ENCODE measurements at regions not wholly inside any gene's neighbourhood (a gene's known extent, or its start where the extent isn't known, plus 50 kb on each side); places are given as distances from the start of the nearest gene placed in this dataset.
A peak's percentile ranks its signal among the peaks of the same experiment; 100 is the strongest.
"Not testable (repeated sequence)": the region's sequence is repeated elsewhere in the genome, so short reads cannot be mapped to it uniquely, and the experiment has no call there.

DNA sequence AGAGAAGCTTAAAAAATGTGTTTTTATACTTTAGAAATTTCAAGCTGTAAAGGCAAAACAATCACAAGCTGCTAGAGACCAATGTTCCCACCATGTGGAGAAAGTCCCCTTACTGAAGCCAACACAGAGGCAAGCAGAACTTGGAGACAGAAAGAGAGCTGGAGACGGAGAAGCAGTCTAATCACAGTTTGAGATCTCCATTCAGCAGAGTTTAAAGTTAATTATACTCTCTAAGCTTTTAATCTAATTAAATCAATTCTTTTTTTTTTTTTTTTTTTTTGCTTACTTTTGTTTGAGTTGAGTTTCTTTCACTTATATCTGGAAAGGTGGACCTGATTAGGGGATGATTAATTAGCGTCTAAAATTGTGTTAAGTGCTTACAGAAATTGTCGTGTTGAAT, 1534.3 kb downstream of the MAT2B start:
- DNase-seq = no peak

DNA sequence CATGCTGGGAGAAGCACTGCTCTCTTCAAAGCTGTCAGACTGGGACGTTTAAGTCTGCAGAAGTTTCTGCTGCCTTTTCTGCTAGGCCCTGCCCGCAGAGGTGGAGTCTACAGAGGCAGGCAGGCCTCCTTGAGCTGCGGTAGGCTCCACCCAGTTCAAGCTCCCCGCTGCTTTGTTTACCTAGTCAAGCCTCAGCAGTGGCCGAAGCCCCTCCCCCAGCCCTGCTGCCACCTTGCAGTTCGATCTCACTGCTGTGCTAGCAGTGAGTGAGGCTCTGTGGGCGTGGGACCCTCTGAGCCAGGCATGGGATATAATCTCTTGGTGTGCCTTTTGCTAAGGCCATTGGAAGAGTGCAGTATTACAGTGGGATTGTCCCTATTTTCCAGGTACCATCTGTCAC, 1540.5 kb downstream of the MAT2B start:
- DNase-seq = not testable (repeated sequence)

DNA sequence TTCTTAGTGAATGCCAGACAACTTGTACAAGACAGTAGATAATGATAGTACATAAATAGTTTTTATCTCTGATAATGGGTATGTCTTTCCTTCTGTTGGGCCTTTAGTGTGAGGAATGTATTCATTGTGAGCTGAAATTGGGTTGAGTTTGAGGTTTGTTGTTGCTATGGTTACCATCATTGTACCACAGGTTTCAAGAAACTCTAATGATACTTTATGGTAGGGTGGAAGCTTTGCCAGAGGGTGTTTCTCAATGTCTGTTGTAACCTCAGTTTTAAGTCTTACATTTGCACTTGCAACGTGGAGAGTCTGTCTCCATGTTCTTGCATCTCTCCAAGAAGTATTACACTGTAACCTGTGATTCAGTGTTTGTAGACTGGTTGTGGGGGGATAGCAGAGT, 1550.1 kb downstream of the MAT2B start:
- DNase-seq = no peak

DNA sequence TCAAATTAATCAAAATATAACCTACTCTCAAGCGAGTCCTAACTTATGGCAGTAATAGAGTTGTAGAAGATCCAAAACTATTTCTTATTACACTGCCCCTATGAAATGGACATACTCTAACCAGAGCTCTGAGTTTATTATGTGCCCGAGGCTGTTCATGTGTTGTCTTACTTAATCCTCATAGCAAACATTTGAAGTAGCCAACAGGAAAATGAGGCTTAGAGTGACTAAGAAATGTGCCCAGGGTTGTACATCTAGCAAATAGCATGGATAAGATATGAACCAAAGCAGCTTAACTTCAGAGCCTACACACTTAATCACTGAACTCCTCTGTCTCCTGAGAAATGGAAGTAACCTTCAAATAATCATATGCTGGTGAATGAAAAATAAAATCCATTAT, 1551.7 kb downstream of the MAT2B start:
- DNase-seq = no peak

DNA sequence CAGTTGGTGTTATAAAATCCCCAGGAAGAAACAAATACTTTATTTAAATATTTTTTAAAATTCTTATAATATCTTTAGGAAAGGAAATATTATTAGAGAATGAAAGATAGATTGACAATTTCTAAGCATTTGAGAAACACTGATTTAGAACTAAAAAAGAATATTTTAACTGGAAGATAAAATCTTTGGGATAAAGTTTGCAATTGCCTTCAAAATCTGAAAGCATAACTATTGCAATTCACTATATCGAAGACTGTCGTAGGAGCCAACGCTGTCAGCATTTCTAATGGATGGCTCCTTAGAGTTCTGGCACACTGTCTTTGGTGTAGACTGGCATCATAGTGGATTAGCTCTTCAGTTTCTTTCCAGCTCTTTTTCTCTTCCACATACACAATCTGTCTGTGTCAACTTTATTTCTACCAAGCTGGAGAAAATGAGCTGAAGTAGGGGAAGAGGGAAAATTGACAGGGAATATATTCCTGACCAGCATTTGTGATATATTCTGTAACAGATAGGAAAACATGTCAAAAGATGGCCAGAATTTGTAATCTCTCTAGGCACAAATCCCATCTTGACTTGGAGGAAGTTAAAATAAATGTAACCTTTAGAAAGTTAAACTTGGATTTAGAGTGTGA, 1561.4 kb downstream of the MAT2B start:
- DNase-seq = no peak

DNA sequence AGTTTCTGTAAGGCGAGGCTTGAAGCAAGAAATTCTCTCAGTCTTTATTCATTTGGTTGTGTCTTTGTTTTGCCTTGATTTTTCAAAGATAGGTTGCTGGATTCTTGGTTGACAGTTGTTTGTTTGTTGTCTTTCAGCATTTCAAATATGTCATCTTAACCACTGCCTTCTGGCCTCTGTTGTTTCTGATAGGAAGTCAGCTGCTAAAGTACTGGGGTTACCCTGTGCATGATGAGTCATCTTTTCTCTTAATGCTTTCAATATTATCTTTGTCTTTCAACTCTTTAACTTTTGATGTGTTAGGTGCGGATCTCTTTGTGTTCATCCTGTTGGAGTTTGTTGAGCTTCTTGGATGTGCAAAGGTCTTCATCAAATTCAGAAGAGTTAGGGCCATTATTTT, 1571.3 kb downstream of the MAT2B start:
- DNase-seq = no peak

DNA sequence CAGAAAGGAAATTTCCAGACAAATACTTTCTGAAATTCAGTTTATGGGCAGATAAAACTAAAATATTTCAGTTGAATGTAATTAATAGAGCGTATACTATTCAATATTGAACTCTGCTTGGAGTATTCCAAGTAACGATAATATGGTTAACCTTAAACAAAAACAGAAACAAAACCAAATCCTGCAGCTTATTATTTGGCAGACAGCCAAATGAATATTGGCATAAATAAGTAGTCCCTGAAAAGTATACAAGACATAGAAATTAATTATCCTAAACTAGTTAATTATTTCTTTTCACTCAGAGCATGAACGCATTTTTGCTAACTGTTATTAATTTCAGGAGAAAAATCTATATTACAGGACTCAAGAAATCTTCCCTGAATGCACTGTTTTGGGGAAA, 1574.0 kb downstream of the MAT2B start:
- no peak for DNase-seq

DNA sequence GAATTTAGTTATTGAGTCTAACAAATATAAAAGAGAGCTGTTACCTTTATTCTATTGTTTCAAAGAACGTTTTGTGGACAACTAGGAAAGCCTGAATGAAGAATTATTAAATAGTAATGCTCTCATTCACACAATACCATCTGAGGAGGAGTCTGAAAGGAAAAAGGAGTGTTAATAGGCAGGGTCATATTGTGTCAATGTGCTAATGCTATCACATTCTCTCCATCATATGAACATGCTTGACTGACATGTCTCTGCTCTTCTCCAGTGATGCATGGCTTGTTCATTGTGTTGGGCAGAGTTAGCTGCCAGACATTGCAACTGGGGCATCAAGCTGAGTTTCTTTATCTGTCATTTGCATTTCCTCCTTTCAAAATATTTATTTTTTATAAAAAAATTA, 1578.0 kb downstream of the MAT2B start:
- DNase-seq = no peak

DNA sequence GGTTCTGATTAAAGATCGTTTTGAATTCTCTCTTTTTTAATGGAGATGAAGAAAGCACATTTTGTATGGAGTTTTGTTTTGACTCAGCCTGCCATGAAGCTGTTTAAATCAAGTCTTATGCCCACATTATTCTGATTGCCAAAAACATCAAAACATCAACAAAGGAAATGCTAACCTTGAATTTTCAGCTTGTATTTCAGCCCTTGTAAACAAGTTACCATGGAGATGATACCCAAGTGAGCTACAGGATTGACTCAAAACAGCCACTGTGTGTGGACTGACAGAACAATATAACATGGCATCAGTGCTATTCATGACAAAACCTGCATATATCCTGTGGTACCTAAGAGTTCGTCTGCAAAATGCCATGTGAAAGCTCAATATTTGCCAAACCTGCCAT, 1581.0 kb downstream of the MAT2B start:
- DNase-seq = no peak

DNA sequence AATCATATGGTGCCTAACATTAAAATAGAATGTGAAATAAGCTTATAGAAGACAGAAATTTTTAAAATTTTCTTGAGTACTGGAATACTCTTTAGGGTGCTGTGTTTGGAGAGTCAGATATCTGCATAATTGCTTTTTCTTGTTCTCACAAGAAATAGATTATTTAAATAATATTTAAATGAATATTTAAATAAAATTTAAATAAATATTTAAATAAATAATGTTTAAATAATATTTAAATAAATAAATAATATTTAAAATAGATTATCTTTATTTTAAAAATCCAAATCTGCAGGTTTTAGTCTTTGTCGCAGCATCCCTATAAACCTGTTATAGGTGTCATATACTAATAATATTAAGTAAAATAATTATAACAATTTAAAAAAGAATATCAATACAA, 1589.4 kb downstream of the MAT2B start:
- no peak for DNase-seq

DNA sequence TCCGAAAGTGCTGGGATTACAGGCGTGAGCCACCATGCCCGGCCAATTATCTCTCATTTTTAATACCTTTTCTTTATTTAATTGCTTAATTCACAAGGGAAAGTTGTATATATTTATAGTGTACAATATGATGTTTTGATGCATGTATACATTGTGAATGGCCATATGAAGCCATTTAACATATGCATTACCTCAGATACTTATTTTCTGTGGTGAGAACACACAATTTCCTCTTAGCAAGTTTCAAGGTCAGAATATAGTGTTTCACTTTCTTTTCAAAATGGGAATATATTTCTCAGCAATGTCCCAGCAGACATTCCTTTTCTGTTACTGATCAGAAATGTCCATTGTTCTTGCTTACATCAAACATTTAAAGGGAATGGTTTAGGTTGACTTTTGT, 1596.3 kb downstream of the MAT2B start:
- DNase-seq = no peak

DNA sequence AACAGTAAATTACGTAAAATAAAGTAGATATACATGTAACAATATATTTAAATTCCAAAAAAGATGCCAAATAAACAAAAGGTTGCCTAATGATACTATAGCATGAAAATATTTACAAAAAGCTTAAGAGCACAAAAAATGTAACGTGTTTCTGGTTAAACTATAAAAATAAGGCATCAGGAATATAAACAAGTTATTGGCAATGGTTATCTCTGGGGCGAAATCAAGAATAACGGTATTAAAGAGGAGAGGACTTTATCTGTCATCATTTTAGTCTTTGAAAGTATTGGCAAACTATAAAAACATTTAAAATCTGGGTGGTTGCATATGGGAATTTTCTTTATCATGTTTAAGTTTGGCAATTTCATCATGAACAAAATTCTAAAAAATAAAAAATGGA, 1599.2 kb downstream of the MAT2B start:
- no peak for DNase-seq

DNA sequence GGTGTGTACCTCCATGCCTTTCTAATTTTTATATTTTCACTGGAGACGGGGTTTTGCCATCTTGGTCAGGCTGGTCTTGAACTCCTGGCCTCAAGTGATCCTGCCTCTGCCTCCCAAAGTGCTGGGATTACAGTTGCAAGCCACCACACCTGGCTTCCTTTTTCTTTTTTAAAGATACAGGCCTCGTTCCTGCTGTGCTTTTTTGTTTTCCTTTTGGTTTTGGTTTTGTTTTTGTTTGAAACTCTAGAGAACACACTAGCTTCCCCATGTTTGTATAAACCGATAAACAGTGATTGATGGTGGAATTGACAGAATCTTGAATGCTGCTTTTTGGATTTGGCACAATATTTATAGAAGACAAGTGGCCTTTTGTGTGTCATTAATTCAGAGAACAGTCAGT, 1603.4 kb downstream of the MAT2B start:
- DNase-seq = no peak

DNA sequence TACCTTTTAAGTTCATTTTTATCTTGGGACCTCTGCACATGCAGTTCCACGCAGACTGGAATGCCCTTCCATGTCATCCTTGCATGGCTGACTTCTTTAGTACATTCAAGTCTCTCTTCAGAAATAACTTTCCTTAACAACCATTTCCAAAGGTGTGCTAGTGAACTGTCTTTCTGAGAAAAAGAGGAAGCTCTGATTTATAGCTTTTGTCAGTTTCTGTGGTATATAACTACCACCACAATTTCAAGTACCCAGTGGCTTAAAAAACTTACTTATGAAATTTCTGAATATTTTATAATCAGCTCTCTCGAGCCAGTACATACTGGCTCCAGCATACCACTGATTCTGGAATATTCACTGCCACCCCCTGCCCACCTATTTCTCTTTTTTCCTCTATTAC, 1613.8 kb downstream of the MAT2B start:
- DNase-seq = peak; percentile 21

DNA sequence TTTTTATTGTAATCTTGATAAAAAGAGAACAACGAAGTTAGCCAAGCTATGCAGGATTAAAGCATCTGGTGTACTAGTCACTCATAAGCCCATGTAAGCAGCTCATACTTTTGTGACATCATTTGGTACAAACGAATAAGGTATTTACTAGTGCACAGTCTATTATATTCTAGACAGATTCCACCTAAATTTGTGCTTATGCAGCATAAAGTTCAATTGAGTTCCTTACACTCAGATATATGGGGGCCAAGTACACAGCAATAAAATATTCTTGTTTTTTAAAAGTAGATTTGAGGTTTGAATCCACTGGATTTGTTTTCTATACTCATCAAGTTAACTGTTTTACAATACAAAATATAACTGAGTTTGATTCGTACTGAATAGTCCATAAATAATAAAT, 1621.2 kb downstream of the MAT2B start:
- DNase-seq = no peak

DNA sequence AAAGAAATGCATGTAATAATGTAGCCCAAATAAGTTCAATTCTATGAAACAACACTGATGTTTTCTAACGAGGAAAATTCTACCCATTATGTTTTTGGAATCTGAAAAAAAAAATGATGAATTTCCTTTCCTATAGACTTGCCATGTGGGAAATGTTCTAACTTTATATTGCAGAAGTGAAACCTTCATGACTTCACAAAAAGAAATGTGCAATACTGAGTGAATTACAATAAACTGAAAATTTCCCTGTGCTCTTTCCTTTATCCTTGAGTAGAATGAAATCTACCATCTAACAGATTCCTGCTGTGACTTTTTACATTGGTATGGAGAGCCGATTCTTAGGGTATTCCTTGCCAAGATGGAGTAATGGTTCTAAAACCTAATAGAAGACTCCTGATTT, 1622.5 kb downstream of the MAT2B start:
- no peak for DNase-seq

DNA sequence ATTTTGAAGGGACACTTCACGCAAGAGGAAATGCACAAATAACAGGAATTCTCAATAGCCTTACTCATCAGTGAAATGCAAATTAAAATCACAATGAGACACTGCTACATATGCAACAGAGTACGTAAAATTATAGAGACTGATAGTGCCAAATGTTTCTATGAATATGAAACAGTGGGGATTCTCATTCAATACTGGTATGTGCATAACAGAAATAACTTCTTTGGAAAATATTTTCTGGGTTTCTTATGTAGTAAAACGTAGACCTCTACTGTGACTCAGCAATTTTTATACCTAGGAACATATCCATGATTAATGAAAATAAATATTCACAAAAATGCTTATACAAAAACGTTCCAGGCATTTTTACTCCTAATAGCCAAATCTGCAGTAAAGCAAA, 1625.2 kb downstream of the MAT2B start:
- DNase-seq = no peak

DNA sequence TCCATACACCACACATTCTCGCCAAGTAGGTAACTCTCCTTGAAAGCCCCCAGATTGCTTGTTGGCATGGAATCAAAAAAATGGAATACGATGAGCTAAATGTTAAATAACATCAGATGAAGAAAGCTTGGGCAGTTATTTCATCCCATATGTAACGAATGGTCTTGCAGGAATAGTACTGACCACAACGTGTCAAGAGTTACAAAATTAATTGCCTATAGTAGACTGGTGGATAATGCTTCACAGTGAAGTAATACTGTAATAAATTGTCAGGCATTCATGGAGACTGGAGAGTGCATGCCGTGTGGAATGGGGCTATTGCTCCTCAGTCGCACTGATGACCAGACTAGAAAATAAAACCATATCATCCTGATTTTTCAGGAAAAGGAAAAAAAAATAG, 1628.7 kb downstream of the MAT2B start:
- DNase-seq = no peak

DNA sequence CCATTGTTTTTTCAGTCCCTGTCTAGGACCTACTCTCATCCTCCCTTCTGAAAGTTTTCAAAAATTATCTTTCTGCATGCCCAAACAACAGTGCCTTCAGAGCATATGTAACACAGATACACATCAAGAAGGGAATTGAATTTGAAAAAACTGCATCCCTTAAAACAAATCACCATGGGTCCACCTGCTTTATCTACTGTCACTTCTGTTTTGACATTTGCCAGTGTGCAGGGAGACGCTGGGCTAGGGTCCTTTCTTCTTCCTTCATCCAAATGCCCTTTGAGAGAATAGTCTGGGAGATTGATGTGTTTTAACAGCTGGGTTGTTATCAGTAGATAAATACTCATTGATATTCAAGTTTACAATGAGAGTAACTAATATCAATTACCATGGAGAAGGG, 1630.1 kb downstream of the MAT2B start:
- DNase-seq = no peak

DNA sequence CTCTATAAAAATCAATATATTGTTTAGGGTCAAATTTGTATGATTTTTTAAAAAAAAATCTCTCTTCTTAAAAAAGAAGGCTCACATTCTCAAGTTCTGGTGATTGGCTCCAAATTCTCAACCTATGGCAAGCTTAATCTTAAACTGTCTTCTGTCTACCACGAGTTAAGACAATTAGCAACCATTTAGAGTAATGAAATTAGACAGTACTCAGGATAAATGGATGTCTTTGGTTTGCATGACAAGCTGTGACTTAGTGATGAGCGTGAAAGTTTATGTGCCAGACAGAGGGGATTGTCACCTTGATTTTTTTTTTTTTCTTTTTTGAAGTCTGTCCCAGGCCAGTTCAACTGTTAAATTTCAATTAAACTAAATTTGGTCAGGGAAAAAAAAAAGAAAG, 1632.3 kb downstream of the MAT2B start:
- DNase-seq = no peak

DNA sequence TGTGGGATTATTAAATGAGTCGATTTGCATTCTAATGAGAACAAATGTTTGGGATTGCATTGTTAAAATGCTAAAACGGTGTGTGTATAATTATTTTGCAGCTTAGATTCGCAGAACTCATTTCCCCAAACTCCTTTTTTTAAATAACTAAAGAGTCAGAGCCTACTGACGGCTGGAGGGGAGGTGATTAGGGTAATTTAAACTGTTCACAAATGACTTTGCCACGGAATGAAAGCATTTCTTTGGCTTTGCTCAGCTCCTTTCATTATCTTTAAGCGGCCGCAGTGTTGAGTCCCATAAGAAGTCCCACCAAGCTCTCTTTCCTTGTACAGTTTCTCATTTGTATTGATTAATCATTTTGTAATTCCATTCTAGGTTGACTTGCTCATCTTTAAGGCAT, 1632.8 kb downstream of the MAT2B start:
- DNase-seq = no peak

DNA sequence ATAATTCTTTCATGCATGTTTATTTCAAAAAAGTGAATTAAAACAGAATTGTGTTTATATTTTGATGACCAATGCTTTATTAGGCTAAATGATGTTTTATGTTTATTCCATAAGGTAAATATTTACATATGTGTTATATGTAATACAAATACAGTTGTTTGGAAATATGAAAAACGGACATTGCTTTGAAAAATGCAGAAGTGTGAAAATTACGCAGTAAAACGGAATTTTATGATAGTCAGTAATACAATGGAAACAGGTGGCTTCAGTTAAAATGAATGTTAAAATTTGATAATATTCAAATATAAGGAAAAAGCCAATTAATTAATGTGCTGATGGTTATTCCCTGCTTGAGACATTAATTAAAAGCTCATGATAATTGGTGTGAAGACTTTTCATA, 1633.8 kb downstream of the MAT2B start:
- no peak for DNase-seq

DNA sequence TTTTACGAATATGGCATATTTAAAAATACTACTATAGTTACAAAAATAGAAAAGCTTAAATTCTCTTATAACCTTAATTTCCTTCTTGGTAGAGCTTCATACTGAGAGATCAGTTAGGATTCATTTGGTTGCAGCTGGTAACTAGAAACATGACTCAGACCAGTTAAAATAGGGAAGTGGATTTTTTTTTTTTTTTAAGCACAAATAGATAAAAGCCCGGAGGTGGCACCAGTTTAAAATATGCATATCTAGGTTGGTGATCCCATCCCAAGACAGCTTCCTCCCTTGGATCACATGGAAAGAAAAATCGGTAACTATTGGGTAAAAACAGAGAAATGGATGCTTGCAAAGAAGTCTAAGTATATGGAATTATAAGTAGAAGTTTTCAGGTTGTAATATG, 1634.3 kb downstream of the MAT2B start:
- peak; percentile 1 for DNase-seq

DNA sequence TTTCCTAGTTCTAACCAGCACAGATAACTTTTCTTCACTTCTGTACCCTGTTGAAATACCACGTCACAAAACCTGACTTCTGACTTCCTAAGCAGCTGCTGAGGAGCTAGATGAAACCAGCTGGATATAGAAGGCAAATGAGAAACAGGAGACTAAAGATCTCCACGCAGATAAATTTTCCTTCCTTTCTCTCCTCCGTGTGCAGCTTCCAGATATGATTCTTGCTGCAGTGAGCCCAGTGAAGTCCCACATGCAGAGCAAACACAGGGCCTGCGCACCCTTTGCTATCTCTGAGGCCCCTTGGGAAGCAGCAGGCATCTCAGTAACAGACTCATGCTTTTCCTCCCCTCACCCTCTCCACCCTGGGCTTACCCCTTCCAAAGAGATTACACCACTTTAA, 1638.3 kb downstream of the MAT2B start:
- peak; percentile 1 for DNase-seq

DNA sequence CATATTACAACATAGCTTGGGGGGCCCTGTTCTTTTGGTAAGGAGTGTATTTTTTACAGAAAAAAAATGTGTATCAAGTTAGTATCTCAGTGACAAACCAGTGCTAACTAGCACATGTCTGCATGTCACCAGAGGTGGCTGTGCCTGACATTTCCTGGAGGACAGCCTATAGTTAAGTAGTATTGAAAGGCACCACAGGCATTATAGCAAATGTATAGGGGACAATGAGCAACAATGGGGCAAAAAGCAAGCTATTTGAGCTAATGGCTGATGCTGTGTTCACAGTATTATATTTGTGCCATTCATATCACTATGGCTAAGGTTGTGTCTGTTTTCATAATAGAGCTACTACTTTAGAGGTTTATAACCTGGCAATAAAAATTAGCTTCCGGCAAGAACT, 1644.0 kb downstream of the MAT2B start:
- no peak for DNase-seq

DNA sequence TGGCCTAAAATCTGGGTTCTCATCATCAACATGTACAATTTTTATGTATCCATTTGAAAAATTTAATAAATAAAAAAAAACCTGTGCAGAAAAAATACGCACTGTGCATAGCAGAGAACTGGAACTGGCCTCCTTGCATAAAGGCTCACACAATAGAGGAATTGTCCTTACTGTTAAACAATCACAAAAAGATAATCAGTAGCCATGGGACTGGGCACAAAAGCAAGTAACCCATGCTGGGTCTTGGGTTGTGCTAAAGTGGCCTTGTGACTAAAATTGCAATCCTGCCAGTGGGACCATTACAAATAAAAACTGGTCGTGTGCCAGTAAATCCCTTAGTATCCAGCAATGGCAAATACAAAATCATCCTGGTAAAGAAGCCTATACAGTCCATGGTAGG, 1646.6 kb downstream of the MAT2B start:
- DNase-seq = no peak
